A673 (cell line): ENCODE measurements at regions not wholly inside any gene's neighbourhood (a gene's known extent, or its start where the extent isn't known, plus 50 kb on each side); places are given as distances from the start of the nearest gene placed in this dataset.

Experiments
- BruUV-seq: library from RNA; stranded (reverse); fragments of 400-500 nt; replicated peaks from 2 replicates; lab custom pipeline; 2021; lab: Mats Ljungman, UMichigan
- CTCF ChIA-PET: fragments of 300-600 bp; sonication (Branson Sonifier 250); formaldehyde crosslinking; loops from one replicate; lab custom pipeline; 2022; ENCODE audit warnings: antibody characterized with exemption; lab: Charles Lee
- POLR2A ChIA-PET: fragments of 300-600 bp; sonication (Branson Sonifier 250); formaldehyde crosslinking; loops from one replicate; lab custom pipeline; 2022; ENCODE audit warnings: antibody characterized with exemption; ENCODE audit not compliant: low non-redundant PET; lab: Charles Lee
- DNase-seq: peaks from one replicate; pipeline ENCODE4 v3.0.0-alpha.2; 2015; ENCODE audit warnings: low spot score
- H3K27ac ChIP-seq: fragments of 200-600 bp; sonication (generic); 2 replicates; pipeline ENCODE4 v1.5.1; 2016; ENCODE audit warnings: mixed run types, low read depth, mild to moderate bottlenecking, mixed read lengths, antibody characterized with exemption, low read length; ENCODE audit not compliant: poor library complexity, severe bottlenecking
- H3K27me3 ChIP-seq: fragments of 200-600 bp; sonication (generic); replicated peaks from 2 replicates; pipeline ENCODE4 v1.6.1; 2017; ENCODE audit warnings: mixed run types, low read depth, mild to moderate bottlenecking, mixed read lengths, antibody characterized with exemption, low read length; ENCODE audit not compliant: insufficient read depth, poor library complexity
- H3K36me3 ChIP-seq: fragments of 200-600 bp; sonication (generic); 2 replicates; pipeline ENCODE4 v1.6.1; 2016; ENCODE audit warnings: mixed run types, mild to moderate bottlenecking, mixed read lengths, antibody characterized with exemption, low read length; ENCODE audit not compliant: insufficient read depth, poor library complexity, severe bottlenecking
- H3K4me1 ChIP-seq: fragments of 200-600 bp; sonication (generic); 2 replicates; pipeline ENCODE4 v1.6.1; 2017; ENCODE audit warnings: mixed run types, mild to moderate bottlenecking, mixed read lengths, antibody characterized with exemption, low read length; ENCODE audit not compliant: insufficient read depth, poor library complexity, severe bottlenecking
- H3K4me3 ChIP-seq: fragments of 200-600 bp; sonication (generic); 2 replicates; pipeline ENCODE4 v1.5.1; 2016; ENCODE audit warnings: low read depth, mixed run types, mild to moderate bottlenecking, mixed read lengths, low read length; ENCODE audit not compliant: poor library complexity, severe bottlenecking
- H3K9me3 ChIP-seq: fragments of 200-600 bp; sonication (generic); 2 replicates; pipeline ENCODE4 v1.6.1; 2016; ENCODE audit warnings: mixed run types, low read depth, mild to moderate bottlenecking, mixed read lengths, antibody characterized with exemption, low read length; ENCODE audit not compliant: poor library complexity, severe bottlenecking
- CTCF ChIP-seq: fragments of 300-800, 200-600 bp; sonication (generic); conservative IDR thresholded peaks from 2 replicates; pipeline ENCODE4 v1.5.1; 2017; ENCODE audit warnings: low read depth, mild to moderate bottlenecking, antibody characterized with exemption, low read length, moderate library complexity, mixed read lengths
- EZH2 ChIP-seq: fragments of 200-600 bp; sonication (generic); IDR thresholded peaks from 2 replicates; pipeline ENCODE4 v1.6.1; 2017; ENCODE audit warnings: borderline replicate concordance, low read depth, mild to moderate bottlenecking, mixed read lengths, antibody characterized with exemption, low read length; ENCODE audit not compliant: poor library complexity, severe bottlenecking
- intact Hi-C: fragments of 100-400 bp; cut with micrococcal nuclease; formaldehyde crosslinking; loops from one replicate; pipeline ENCODE4 v1.10.0; 2022; ENCODE audit not compliant: unreplicated experiment

GRCh38 chr1:55428944-55429931 lies 214.1 kb upstream of the USP24 start:
- no peaks in the 10 kb centered on the region for H3K4me1 ChIP-seq
- BruUV-seq: no TSS peak
- DNase-seq: peak; percentile 7
- H3K9me3 ChIP-seq: no peaks in the 10 kb centered on the region
- TF ChIP-seq EZH2: no peak
- no peak for TF ChIP-seq CTCF
- H3K4me3 ChIP-seq: no peak overlapping the region
- POLR2A ChIA-PET: interaction anchor here (0.6 kb wide), 1 partner anchor 225 kb away, joined by 9 read pairs; no protein-coding TSS in a partner anchor
- intact Hi-C loops: no loop called here
- no peak overlapping the region for H3K27ac ChIP-seq
- CTCF ChIA-PET: interaction anchor here (1.4 kb wide), 1 partner anchor 54 kb away, joined by 3 read pairs; no protein-coding TSS in a partner anchor
- no peaks in the 10 kb centered on the region for H3K36me3 ChIP-seq
- H3K27me3 ChIP-seq: peaks cover 3% of the 10 kb centered on the region

DNA sequence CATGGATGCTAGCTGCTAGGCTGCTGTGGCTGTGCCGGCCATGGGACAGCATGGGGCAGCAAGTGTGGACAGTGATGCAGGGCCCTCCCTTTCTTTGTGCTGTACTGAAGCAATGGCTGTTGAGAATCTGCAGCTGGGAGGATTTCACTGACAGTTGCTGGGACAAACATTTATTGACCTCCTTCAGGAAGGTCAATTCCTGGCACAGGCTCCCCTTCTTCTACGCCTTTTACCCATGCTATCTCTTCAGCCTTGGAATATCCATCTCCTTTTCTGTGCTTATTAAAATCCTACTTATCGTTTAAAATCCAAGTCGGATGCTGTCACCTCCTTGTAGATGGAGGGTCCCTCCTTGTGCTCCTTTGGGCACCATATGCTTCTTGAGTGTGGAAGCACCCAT lies 213.1 kb upstream of the USP24 start:
- Histone ChIP-seq H3K27ac (no peak overlapping the region), H3K4me1 (no peaks in the 10 kb centered on the region), H3K36me3 (no peaks in the 10 kb centered on the region), H3K9me3 (no peaks in the 10 kb centered on the region), H3K4me3 (no peak overlapping the region), H3K27me3 (no peaks in the 10 kb centered on the region)
- ChIA-PET POLR2A (no interaction called here), CTCF (interaction anchor here (1.4 kb wide), 1 partner anchor 53 kb away, joined by 3 read pairs; no protein-coding TSS in a partner anchor)
- no TSS peak for BruUV-seq
- intact Hi-C loops: no loop called here
- TF ChIP-seq CTCF (no peak), EZH2 (no peak)
- no peak for DNase-seq

GRCh38 chr1:55427606-55428005 lies 212.4 kb upstream of the USP24 start:
- Histone ChIP-seq H3K4me1 (no peaks in the 10 kb centered on the region), H3K27me3 (no peaks in the 10 kb centered on the region), H3K27ac (no peak overlapping the region), H3K36me3 (no peaks in the 10 kb centered on the region), H3K4me3 (no peak overlapping the region), H3K9me3 (no peaks in the 10 kb centered on the region)
- intact Hi-C loops: no loop called here
- POLR2A ChIA-PET: no interaction called here
- DNase-seq: no peak
- CTCF ChIA-PET: no interaction called here
- no TSS peak for BruUV-seq
- TF ChIP-seq EZH2: no peak
- no peak for TF ChIP-seq CTCF
